ENCODE measurements at regions not wholly inside any gene's neighbourhood (a gene's known extent, or its start where the extent isn't known, plus 50 kb on each side); places are given as distances from the start of the nearest gene placed in this dataset.

GRCh38 chr6:56840467-56841380, 114.2 kb upstream of the BEND6 start:
- no peak for DNase-seq
- no peaks in the 10 kb centered on the region for H3K9me3 Mint-ChIP-seq
- ATAC-seq (ENCODE audit: low read depth) = no peak
- H3K27ac Mint-ChIP-seq = no peak overlapping the region
- no peak overlapping the region for H3K4me3 Mint-ChIP-seq
- H3K36me3 Mint-ChIP-seq (ENCODE audit: low read depth) = no peaks in the 10 kb centered on the region
- intact Hi-C loops (cut with micrococcal nuclease) = no loop called here
- ChIA-PET CTCF (no interaction called here), POLR2A (no interaction called here)
- no peak for TF ChIP-seq CTCF (IDR thresholded peaks at IDR 0.05)
- peaks cover 7% of the 10 kb centered on the region for H3K4me1 Mint-ChIP-seq
- H3K27me3 Mint-ChIP-seq = peaks cover 41% of the 10 kb centered on the region

- intact Hi-C loops (cut with micrococcal nuclease) = no loop called here
- POLR2A ChIA-PET = no interaction called here
- Mint-ChIP-seq H3K9me3 (no peaks in the 10 kb centered on the region), H3K27ac (no peak overlapping the region), H3K36me3 (ENCODE audit: low read depth) (no peaks in the 10 kb centered on the region), H3K27me3 (peaks cover 32% of the 10 kb centered on the region), H3K4me1 (peaks cover 7% of the 10 kb centered on the region), H3K4me3 (no peak overlapping the region)
- ATAC-seq (ENCODE audit: low read depth) (no peak), DNase-seq (no peak)
- no peak for TF ChIP-seq CTCF (IDR thresholded peaks at IDR 0.05)
- CTCF ChIA-PET = no interaction called here
Observed at GRCh38 chr6:56839533-56840183, 115.2 kb upstream of the BEND6 start.

GRCh38 chr6:56838965-56839364, 115.9 kb upstream of the BEND6 start:
- no peak for ATAC-seq (ENCODE audit: low read depth)
- Mint-ChIP-seq H3K27me3 (peaks cover 29% of the 10 kb centered on the region), H3K4me3 (no peak overlapping the region), H3K9me3 (no peaks in the 10 kb centered on the region), H3K27ac (no peak overlapping the region), H3K36me3 (ENCODE audit: low read depth) (no peaks in the 10 kb centered on the region), H3K4me1 (peaks cover 7% of the 10 kb centered on the region)
- ChIA-PET POLR2A (no interaction called here), CTCF (no interaction called here)
- no peak for TF ChIP-seq CTCF (IDR thresholded peaks at IDR 0.05)
- DNase-seq = no peak
- intact Hi-C loops (cut with micrococcal nuclease) = no loop called here

- Mint-ChIP-seq H3K4me1 (peaks cover 6% of the 10 kb centered on the region), H3K36me3 (ENCODE audit: low read depth) (no peaks in the 10 kb centered on the region), H3K27ac (no peak overlapping the region), H3K27me3 (peaks cover 28% of the 10 kb centered on the region), H3K9me3 (no peaks in the 10 kb centered on the region), H3K4me3 (no peak overlapping the region)
- ATAC-seq (ENCODE audit: low read depth) = no peak
- DNase-seq = no peak
- no peak for TF ChIP-seq CTCF (IDR thresholded peaks at IDR 0.05)
- intact Hi-C loops (cut with micrococcal nuclease) = no loop called here
- ChIA-PET CTCF (no interaction called here), POLR2A (no interaction called here)
Observed at GRCh38 chr6:56838016-56838555, 116.8 kb upstream of the BEND6 start.

GRCh38 chr6:56837322-56837894, 117.5 kb upstream of the BEND6 start:
- H3K27me3 Mint-ChIP-seq = peaks cover 21% of the 10 kb centered on the region

More at GRCh38 chr6:56837322-56837894, 117.5 kb upstream of the BEND6 start:
- POLR2A ChIA-PET = no interaction called here
- H3K4me1 Mint-ChIP-seq = no peaks in the 10 kb centered on the region
- no peak for TF ChIP-seq CTCF (IDR thresholded peaks at IDR 0.05)
- H3K4me3 Mint-ChIP-seq = no peak overlapping the region
- H3K36me3 Mint-ChIP-seq (ENCODE audit: low read depth) = no peaks in the 10 kb centered on the region
- intact Hi-C loops (cut with micrococcal nuclease) = no loop called here
- CTCF ChIA-PET = no interaction called here
- ATAC-seq (ENCODE audit: low read depth) (no peak), DNase-seq (no peak)
- no peaks in the 10 kb centered on the region for H3K9me3 Mint-ChIP-seq
- no peak overlapping the region for H3K27ac Mint-ChIP-seq
